ENCODE measurements at regions not wholly inside any gene's neighbourhood (a gene's known extent, or its start where the extent isn't known, plus 50 kb on each side); places are given as distances from the start of the nearest gene placed in this dataset.

- DNase-seq (ENCODE audit: low spot score) = no peak
Measured at GRCh38 chr14:61847861-61848260, 85.6 kb downstream of the SNAPC1 start.

- no peak for DNase-seq (ENCODE audit: low spot score)
Measured at GRCh38 chr14:61854898-61855297, 92.7 kb downstream of the SNAPC1 start.

DNA sequence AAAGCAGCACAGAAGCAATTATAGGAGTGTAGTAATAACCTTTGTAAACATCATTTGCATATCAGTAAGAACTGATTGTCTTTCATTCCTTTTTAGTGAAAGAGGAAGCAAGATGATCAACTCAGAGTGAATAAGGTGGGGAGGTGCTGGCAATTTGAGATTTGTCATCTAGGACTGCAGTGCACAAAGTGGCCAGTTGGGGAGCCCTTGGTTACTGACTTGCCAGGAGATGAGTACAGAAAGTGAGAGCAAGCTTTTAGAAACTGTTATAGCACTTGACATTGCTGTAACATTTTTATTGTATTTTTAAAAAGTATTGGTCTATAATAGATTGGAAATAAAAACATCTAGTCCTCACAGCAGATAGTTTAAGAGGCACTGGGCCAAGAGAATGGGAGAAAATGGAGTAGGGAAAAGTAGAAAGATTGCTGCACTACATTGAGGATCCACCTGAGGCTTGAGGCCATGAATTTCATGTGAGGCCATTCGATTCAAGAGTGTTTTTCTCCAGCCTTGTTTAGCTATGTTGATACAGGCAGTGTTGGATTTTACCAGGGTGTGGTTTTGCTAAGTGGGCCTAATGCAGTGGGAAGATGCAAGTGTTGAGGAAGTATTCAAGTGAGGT is 98.2 kb downstream of the SNAPC1 start:
- DNase-seq (ENCODE audit: low spot score) = no peak

DNA sequence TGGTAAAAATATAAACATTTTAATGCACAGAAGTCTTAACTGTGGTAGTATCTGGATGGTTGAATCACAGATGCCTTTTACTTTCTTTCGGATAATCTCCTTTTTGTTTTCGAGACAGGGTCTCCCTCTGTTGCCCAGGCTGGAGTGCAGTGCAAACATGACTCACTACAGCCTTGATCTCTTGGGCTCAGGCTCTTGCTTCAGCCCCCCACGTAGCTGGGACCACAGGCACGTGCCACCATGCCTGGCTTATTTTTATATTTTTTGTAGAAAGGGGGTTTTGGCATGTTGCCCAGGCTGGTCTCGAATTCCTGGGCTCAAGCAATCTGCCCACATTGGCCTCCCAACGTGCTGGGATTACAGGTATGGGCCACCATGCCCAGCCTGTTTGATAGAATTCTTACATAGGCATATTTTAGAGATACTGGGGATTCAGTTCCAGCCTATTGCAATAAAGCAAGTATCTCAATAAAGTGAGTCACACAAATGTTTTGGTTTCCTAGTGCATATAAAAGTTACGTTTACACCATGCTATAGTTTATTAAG is 99.2 kb downstream of the SNAPC1 start:
- no peak for DNase-seq (ENCODE audit: low spot score)

GRCh38 chr14:61864329-61864898 is 102.2 kb downstream of the SNAPC1 start:
- DNase-seq (ENCODE audit: low spot score) = no peak

- no peak for DNase-seq (ENCODE audit: low spot score)
Measured at GRCh38 chr14:61866932-61867920, 105.0 kb downstream of the SNAPC1 start.

GRCh38 chr14:61868846-61869245 is 106.6 kb downstream of the SNAPC1 start:
- DNase-seq (ENCODE audit: low spot score) = no peak

DNA sequence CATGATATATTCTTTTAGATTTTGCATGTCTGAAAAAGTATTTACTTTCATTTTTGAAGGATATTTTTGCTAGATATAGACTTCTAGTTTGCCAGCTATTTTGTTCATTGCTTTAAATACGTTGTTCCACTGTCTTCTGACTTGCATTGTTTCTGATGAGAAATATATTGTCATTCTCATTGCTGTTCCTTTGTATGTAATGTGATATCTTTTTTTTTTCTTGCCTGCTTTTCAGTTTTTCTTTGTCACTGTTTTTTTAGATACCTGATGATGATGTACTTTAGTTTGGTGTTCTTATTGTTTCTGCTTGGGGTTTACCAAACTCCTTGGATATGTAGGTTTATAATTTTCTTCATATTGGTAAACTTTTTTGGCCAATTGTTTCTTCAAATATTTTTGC is 107.9 kb downstream of the SNAPC1 start:
- DNase-seq (ENCODE audit: low spot score) = no peak

DNA sequence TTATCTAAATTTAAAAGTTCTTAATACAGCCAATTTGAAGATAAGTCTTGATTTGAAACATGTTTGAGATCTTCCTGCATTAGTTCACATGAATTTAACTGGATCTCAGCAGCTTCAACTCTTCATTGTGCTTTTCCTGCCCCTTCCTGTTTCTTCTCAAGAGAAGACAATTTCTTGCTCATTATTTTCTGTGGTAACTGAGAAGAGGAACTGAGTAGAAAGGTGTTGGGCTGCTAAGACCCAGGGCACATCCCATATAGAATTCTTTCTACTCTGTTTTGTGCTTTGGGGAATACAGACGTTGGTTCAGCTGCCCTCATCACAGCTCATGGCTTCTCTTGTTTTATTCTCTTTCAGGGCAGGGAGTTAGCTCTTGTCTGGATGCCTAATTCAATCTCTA is 110.2 kb downstream of the SNAPC1 start:
- DNase-seq (ENCODE audit: low spot score) = no peak

- DNase-seq (ENCODE audit: low spot score) = no peak
Measured at GRCh38 chr14:61875483-61875882, 113.3 kb downstream of the SNAPC1 start.

- DNase-seq (ENCODE audit: low spot score) = no peak
Measured at GRCh38 chr14:61876362-61877034, 114.3 kb downstream of the SNAPC1 start.

GRCh38 chr14:61877035-61877390 is 114.8 kb downstream of the SNAPC1 start:
- DNase-seq (ENCODE audit: low spot score) = no peak

- DNase-seq (ENCODE audit: low spot score) = no peak
Measured at GRCh38 chr14:61877768-61878167, 115.5 kb downstream of the SNAPC1 start.

- no peak for DNase-seq (ENCODE audit: low spot score)
Measured at GRCh38 chr14:61878931-61879330, 116.7 kb downstream of the SNAPC1 start.

DNA sequence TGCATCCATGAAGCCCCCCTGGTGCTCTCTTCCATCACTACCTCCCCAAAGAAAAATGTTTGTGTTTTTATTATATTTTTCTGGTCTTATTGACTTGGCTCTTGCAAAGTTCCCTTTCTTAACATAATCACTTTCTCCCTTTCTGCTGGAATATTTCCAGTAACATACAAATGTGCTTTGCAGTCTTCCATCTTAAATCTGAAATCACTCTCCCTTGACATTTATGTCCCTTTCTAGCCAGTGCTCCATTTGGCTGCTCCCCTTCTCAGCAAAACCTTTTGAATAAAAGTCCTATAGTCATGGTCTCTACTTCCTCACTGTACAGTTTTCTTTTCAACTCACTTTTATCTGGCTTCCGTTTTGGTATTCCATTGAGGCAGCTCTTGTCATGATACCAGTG is 118.8 kb downstream of the SNAPC1 start:
- DNase-seq (ENCODE audit: low spot score) = no peak

DNA sequence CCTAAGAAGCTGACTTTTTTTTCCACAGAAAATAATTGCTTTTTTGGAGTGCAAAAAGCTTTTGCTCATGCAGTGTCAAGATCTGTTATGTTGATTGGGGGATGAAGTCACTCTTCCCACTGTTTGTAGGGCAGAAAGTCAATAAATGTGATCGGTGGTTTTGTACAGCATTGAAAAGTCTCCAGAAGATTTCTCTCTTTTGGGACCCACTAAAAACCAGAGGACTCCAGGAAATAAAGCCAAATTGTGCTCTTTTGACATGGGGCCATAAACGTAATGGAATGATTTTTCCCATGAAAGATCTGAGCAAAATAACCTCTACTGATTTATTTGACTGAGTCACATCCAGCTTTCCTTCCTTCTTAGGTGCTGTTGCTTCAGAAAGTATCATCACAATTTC is 122.5 kb downstream of the SNAPC1 start:
- no peak for DNase-seq (ENCODE audit: low spot score)

GRCh38 chr14:61885203-61885961 is 123.2 kb downstream of the SNAPC1 start:
- DNase-seq (ENCODE audit: low spot score) = no peak

- DNase-seq (ENCODE audit: low spot score) = no peak
Measured at GRCh38 chr14:61887628-61888027, 125.4 kb downstream of the SNAPC1 start.

- DNase-seq (ENCODE audit: low spot score) = no peak
Measured at GRCh38 chr14:61889914-61890351, 127.7 kb downstream of the SNAPC1 start.

GRCh38 chr14:61891170-61891569 is 128.9 kb downstream of the SNAPC1 start:
- no peak for DNase-seq (ENCODE audit: low spot score)

GRCh38 chr14:61891810-61892209 is 129.6 kb downstream of the SNAPC1 start:
- DNase-seq (ENCODE audit: low spot score) = no peak
